ENCODE measurements at regions not wholly inside any gene's neighbourhood (a gene's known extent, or its start where the extent isn't known, plus 50 kb on each side); places are given as distances from the start of the nearest gene placed in this dataset.

DNA sequence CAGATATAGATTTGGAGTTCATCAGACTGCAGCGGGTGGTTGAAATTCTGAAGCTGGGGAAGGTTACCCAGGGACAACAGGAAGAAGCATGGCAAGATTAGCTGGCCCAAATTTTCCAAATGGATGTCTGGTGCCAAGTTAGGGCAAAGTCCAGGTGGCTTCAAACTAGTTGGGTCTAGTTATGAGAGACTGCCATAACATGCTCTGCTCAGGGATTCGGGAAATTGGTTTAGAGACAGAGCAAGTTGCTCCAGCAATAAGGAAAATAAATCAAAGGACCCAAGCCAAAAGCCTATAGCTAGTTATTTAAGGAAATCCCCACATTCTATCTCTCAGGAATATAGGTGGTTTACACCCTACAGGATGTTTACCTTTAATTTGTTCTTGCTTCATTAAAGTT, 125.7 kb upstream of the BTG1 start:
- Mint-ChIP-seq H3K9me3 (ENCODE audit: unreplicated experiment) (no peaks in the 10 kb centered on the region), H3K27ac (ENCODE audit: unreplicated experiment) (no peak overlapping the region), H3K36me3 (ENCODE audit: low read depth, unreplicated experiment) (no peaks in the 10 kb centered on the region), H3K4me1 (ENCODE audit: unreplicated experiment) (no peaks in the 10 kb centered on the region), H3K4me3 (ENCODE audit: unreplicated experiment) (no peak overlapping the region), H3K27me3 (ENCODE audit: unreplicated experiment) (peaks cover 3% of the 10 kb centered on the region)
- TF ChIP-seq, protein P1, sequence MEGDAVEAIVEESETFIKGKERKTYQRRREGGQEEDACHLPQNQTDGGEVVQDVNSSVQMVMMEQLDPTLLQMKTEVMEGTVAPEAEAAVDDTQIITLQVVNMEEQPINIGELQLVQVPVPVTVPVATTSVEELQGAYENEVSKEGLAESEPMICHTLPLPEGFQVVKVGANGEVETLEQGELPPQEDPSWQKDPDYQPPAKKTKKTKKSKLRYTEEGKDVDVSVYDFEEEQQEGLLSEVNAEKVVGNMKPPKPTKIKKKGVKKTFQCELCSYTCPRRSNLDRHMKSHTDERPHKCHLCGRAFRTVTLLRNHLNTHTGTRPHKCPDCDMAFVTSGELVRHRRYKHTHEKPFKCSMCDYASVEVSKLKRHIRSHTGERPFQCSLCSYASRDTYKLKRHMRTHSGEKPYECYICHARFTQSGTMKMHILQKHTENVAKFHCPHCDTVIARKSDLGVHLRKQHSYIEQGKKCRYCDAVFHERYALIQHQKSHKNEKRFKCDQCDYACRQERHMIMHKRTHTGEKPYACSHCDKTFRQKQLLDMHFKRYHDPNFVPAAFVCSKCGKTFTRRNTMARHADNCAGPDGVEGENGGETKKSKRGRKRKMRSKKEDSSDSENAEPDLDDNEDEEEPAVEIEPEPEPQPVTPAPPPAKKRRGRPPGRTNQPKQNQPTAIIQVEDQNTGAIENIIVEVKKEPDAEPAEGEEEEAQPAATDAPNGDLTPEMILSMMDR (IDR thresholded peaks at IDR 0.05; ENCODE audit: unreplicated experiment): no peak
- no peak for DNase-seq (ENCODE audit: low spot score)

DNA sequence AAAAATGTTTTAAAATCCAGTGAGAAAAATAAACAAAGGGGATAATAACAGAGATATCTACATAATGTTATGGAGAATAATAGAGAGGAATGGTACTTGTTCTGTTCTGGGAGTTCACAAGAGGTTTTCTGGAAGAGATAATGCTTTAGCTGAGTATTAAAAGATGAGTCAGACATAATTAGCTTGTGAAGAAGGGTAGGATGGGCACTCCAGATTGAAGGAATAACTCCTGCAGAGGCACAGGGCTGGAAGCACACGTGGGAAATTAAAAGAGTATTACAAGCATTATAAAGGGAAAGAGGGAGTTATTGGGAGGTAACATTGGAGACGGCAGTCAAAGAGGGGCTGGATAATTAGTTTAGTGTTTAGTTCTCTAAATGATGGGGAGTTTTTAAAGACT, 124.9 kb upstream of the BTG1 start:
- H3K4me3 Mint-ChIP-seq (ENCODE audit: unreplicated experiment): no peak overlapping the region

DNA sequence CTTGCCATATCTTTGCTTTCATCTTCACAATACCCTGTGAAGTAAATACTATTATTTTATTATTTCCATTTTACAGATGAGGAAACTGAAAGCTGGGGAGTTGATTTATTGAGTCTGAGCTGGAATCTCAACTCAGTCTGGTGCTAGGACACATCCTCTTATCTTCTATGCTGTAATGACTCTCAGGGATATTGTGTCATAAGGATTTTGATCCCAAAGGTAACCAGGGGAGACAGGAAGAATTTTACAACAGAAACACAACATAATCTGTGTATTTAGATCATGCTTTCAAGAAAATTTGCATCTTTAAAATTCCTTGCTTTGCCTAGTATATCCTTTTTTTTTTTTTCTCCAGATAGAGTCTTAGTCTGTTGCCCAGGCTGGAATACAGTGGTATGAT, 123.3 kb upstream of the BTG1 start:
- TF ChIP-seq, protein P1 (IDR thresholded peaks at IDR 0.05; ENCODE audit: unreplicated experiment): no peak
- peaks cover 3% of the 10 kb centered on the region for H3K27me3 Mint-ChIP-seq (ENCODE audit: unreplicated experiment)
- no peaks in the 10 kb centered on the region for H3K36me3 Mint-ChIP-seq (ENCODE audit: low read depth, unreplicated experiment)
- no peak overlapping the region for H3K4me3 Mint-ChIP-seq (ENCODE audit: unreplicated experiment)
- H3K4me1 Mint-ChIP-seq (ENCODE audit: unreplicated experiment): no peaks in the 10 kb centered on the region
- H3K9me3 Mint-ChIP-seq (ENCODE audit: unreplicated experiment): no peaks in the 10 kb centered on the region
- no peak for DNase-seq (ENCODE audit: low spot score)
- H3K27ac Mint-ChIP-seq (ENCODE audit: unreplicated experiment): no peak overlapping the region

More for the DNA sequence above, 124.9 kb upstream of the BTG1 start:
- no peaks in the 10 kb centered on the region for H3K36me3 Mint-ChIP-seq (ENCODE audit: low read depth, unreplicated experiment)
- peaks cover 3% of the 10 kb centered on the region for H3K27me3 Mint-ChIP-seq (ENCODE audit: unreplicated experiment)
- TF ChIP-seq, protein P1 (IDR thresholded peaks at IDR 0.05; ENCODE audit: unreplicated experiment): no peak
- DNase-seq (ENCODE audit: low spot score): no peak
- no peak overlapping the region for H3K27ac Mint-ChIP-seq (ENCODE audit: unreplicated experiment)
- H3K9me3 Mint-ChIP-seq (ENCODE audit: unreplicated experiment): no peaks in the 10 kb centered on the region
- H3K4me1 Mint-ChIP-seq (ENCODE audit: unreplicated experiment): no peaks in the 10 kb centered on the region

DNA sequence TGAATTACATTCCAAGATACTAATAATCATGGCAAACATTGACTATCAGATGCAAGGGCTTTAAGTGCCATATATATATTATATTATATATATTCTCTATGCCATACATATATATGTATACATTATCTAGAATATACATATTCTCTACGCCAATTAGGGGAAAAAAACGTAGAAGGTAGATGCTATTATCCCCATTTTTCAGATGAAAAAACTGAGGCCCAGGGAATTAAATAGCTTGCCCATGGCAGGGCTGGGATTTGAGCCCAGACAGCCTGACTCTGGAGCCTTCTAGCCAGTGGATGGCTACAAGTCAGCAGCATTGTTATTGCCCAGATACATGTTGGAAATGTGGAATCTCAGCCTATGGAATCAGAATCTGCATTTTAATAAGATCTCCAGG, 116.0 kb upstream of the BTG1 start:
- H3K36me3 Mint-ChIP-seq (ENCODE audit: low read depth, unreplicated experiment): no peaks in the 10 kb centered on the region
- DNase-seq (ENCODE audit: low spot score): no peak
- TF ChIP-seq, protein P1 (IDR thresholded peaks at IDR 0.05; ENCODE audit: unreplicated experiment): no peak
- no peaks in the 10 kb centered on the region for H3K9me3 Mint-ChIP-seq (ENCODE audit: unreplicated experiment)
- H3K27ac Mint-ChIP-seq (ENCODE audit: unreplicated experiment): no peak overlapping the region
- no peak overlapping the region for H3K4me3 Mint-ChIP-seq (ENCODE audit: unreplicated experiment)
- H3K4me1 Mint-ChIP-seq (ENCODE audit: unreplicated experiment): peaks cover 15% of the 10 kb centered on the region
- H3K27me3 Mint-ChIP-seq (ENCODE audit: unreplicated experiment): no peaks in the 10 kb centered on the region

DNA sequence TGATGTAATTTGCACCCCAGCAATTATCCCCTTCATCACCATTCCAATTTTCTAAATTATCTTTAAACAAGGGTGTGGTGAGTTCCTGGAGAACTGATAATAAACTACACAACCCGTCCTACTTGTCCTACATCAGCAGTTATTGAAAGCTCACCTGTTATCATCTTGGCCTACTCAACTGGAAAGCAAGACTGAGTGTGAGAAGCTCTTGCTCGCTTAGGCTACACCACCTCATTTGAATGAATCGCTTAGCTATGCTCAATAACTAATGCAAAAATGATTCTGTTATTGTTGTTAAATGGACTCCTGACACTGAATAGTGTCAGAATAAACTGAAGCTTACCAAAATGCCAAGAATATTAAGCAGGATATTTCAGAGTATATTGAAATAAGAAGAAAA, 115.4 kb upstream of the BTG1 start:
- H3K36me3 Mint-ChIP-seq (ENCODE audit: low read depth, unreplicated experiment): no peaks in the 10 kb centered on the region
- no peaks in the 10 kb centered on the region for H3K27me3 Mint-ChIP-seq (ENCODE audit: unreplicated experiment)
- H3K9me3 Mint-ChIP-seq (ENCODE audit: unreplicated experiment): no peaks in the 10 kb centered on the region
- no peak overlapping the region for H3K27ac Mint-ChIP-seq (ENCODE audit: unreplicated experiment)
- no peak overlapping the region for H3K4me3 Mint-ChIP-seq (ENCODE audit: unreplicated experiment)
- DNase-seq (ENCODE audit: low spot score): no peak
- H3K4me1 Mint-ChIP-seq (ENCODE audit: unreplicated experiment): peaks cover 21% of the 10 kb centered on the region
- TF ChIP-seq, protein P1 (IDR thresholded peaks at IDR 0.05; ENCODE audit: unreplicated experiment): no peak
